C4-2B (cell line): ENCODE measurements at regions not wholly inside any gene's neighbourhood (a gene's known extent, or its start where the extent isn't known, plus 50 kb on each side); places are given as distances from the start of the nearest gene placed in this dataset.

Experiments
- CTCF ChIP-seq: fragments of 450-650 bp; conservative IDR thresholded peaks from 2 replicates; pipeline ENCODE4 v1.5.1; 2017; ENCODE audit warnings: mild to moderate bottlenecking
- ZFX ChIP-seq: fragments of 450-650 bp; IDR thresholded peaks from 2 replicates; pipeline ENCODE4 v1.6.1; 2017

- TF ChIP-seq CTCF (no peak), ZFX (no peak)
Observed at GRCh38 chr14:71296184-71296583, 388.9 kb downstream of the PCNX1 start.
